Stimulated activated naive CD8-positive, alpha-beta T cell treated with anti-CD3 and anti-CD28 coated beads, Interleukin-15, Interleukin-2, amounts not matched to agents 100 U/mL and 50 U/mL, for 24 hours (primary cell): ENCODE measurements at regions not wholly inside any gene's neighbourhood (a gene's known extent, or its start where the extent isn't known, plus 50 kb on each side); places are given as distances from the start of the nearest gene placed in this dataset.
A peak's percentile ranks its signal among the peaks of the same experiment; 100 is the strongest.
"Not testable (repeated sequence)": the region's sequence is repeated elsewhere in the genome, so short reads cannot be mapped to it uniquely, and the experiment has no call there.

ENCODE experiments used
- ATAC-seq: fragments of 150-1000 bp; cut with Tn5 transposase; one replicate; pipeline ENCODE4 v1.10.0; 2021
- DNase-seq: peaks from one replicate; pipeline ENCODE4 v3.0.0; 2021

DNA sequence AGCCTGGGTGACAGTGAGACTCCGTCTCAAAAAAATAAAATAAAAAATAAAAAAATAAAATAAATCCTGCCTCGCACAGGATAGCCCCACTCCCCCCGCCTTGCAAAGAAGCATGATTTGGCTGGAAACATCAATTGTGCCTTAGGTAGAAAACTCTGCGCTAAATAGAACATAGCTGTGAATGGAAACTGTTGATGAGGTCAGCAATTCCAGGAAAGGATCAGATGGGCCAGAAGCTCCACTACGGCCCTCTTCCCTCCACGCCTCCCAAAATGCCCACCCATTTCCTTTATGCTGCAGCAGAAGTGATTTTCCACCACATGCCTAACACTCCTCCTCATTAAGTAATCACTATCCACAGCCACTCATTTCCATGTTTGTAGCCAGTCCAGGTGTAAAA, 473.4 kb downstream of the XYLT1 start:
- DNase-seq (no peak), ATAC-seq (no peak)

DNA sequence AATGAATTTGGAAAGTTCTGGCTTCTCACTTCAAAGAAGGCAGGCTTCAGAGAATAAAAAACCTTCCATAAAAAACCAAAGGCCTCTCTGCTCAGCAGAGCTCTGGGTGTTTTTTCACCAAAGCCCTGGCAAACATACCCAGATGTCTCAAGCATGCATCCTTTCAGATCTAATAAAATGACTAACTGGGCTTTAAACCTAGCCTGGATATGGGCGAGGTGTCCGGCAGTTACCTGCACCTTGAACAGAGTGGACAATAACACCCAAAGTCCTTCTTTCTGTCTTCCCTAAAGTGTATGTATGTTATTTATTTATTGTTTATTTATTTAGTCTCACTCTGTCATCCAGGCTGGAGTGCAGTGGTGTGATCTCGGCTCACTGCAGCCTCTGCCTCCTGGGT, 469.3 kb downstream of the XYLT1 start:
- ATAC-seq = no peak
- DNase-seq = no peak

DNA sequence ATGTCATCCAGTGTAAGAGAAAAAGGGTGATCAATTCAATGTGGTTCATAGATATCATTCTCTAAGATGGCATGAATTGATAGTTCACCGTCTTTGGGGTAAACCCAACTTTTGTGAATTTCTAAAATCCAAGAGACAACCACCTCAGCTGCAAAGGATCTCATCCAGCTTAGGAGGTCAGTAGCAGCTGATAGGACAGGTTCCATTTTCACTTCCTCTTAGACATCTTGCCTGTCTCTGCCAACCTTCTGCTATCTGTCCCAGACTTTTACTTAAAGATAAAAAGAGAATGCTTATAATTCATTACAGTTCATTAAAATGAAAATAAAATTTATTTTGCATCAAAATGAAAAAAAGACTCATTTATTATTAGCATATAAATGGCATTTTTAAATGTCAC, 468.2 kb downstream of the XYLT1 start:
- DNase-seq = no peak
- no peak for ATAC-seq

DNA sequence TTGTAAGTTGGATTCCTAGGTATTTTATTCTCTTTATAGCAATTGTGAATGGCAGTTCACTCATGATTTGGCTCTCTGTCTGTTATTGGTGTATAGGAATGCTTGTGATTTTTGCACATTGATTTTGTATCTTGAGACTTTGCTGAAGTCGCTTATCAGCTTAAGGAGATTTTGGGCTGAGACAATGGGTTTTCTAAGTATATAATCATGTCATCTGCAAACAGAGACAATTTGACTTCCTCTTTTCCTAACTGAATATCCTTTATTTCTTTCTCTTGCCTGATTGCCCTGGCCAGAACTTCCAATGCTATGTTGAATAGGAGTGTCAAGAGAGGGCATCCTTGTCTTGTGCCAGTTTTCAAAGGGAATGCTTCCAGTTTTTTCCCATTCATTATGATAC, 464.8 kb downstream of the XYLT1 start:
- ATAC-seq, DNase-seq: not testable (repeated sequence)

DNA sequence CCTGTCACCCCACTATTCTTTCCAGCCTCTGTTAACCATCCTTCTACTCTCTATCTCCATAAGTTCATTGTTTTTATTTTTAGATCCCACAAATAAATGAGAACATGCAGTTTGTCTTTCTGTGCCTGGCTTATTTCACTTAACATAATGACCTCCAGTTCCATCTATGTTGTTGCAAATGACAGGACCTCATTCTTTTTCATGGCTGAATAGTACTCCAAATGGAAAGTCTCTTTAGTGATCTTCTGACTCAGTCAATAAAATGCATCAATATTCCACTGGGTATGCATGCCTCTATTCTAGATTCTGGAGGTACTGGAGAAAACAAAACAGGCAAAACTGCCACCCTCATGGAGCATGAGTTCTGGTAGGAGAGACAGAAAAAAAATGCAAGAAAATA, 459.0 kb downstream of the XYLT1 start:
- no peak for DNase-seq
- no peak for ATAC-seq

DNA sequence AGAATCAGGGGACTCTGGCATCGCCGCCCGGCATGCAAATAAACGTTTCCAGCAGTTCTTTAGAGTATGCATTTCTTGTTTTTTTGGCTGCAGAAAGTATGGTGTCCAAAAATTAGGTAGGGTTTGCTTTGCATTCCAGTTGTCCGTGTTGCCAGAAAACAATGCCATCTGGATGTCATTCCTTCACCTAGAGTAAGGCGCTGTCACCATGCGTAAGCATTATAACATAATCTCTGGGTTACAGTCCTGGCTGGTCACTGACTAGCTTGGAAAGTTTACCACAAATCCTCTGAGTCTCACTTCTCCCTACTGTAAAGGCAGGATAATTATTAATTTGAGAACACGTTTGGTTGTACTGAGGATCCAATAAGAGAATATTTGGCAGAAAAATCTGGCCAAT, 457.7 kb downstream of the XYLT1 start:
- no peak for ATAC-seq
- DNase-seq = no peak

DNA sequence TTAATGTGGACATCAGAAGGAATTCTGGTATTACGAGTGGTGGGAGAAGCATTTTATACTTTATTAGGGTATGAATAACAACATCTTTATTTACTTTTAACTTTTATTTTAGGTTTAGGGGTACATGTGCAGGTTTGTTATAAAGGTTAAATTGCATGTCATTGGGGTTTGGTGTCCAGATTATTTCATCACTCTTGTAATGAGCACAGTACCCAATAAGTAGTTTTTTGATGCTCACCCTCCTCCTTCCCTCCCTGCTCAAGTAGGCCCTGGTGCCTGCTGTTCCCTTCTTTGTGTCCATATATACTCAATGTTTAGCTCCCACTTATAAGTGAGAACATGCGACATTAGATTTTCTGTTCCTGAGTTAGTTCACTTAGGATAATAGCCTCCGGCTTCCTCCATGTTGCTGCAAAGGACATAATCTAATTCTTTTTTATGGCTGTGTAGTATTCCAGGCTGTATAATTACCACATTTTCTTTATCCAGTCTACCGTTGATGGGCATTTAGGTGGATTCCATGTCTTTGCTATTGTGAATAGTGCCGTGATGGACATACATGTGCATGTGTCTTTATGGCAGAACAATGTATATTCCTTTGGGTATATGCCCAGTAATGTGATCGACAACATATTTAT, 456.2 kb downstream of the XYLT1 start:
- DNase-seq = no peak
- no peak for ATAC-seq

DNA sequence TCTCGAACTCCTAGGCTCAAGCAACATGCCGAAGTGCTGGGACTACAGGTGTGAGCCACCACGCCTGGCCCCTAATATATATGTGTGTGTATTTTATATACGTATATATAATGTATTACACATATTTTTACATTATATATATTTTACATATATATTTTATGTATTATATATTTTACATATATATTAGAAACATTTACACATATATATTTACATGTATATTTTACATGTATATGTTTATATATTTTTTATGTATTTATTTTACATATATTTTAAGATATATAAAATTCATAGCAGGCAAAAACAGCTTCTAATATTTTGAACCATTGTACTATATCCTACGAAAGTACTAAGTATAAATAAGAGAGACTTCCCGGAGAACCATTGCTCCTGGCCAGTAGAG, 455.1 kb downstream of the XYLT1 start:
- DNase-seq = no peak
- ATAC-seq = no peak

DNA sequence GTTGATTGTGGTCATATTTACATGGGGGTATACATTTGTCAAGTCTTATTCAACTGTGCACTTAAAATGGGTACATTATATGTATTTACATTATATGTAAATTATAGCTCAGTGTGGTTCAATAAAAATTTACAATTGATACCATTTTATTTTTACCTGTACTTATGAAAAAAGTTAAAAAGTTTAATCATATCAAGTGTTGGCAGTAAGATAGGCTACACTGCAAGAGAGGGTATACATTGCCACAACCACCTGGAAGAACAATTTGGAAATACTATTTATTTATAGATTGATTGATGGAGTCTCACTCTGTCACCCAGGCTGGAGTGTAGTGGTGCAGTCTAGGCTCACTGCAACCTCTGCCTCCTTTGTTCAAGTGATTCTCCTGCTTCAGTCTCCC, 453.3 kb downstream of the XYLT1 start:
- no peak for ATAC-seq
- DNase-seq = no peak

DNA sequence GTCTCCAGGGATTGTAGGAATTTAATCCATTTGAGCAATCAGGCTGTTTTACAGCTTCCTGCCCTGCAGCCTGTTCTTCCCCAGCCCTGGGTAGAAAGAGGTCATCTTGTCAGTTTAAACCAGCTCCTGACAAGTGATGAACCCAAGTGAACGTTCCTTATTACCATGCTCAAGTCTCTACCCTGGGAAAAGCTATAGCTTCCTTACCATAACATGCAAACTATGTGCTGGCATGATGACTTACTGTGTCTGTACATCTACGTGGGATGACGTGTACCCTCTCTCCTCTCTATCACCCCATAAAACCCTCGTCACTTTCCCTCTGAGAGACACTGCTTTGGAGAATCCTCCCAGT, 452.2 kb downstream of the XYLT1 start:
- no peak for DNase-seq
- ATAC-seq = no peak

DNA sequence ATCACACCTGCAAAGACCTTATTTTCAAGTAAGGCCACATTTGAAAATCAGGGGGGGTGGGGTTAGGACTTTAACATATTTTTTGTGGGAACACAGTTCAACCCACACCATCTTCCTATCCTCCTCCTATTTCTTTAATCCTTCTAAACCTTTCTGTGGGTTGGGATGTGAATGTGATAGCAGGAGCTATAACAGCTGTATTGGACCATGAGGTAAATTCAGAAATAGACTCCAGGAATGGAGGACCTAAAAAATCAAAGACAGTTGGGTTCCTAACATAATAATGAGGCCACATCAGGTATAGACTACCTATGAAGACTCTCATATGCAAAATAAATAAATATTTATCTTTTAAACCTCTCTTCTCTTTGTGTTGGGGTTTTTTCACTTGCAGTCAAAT, 451.4 kb downstream of the XYLT1 start:
- no peak for DNase-seq
- no peak for ATAC-seq

DNA sequence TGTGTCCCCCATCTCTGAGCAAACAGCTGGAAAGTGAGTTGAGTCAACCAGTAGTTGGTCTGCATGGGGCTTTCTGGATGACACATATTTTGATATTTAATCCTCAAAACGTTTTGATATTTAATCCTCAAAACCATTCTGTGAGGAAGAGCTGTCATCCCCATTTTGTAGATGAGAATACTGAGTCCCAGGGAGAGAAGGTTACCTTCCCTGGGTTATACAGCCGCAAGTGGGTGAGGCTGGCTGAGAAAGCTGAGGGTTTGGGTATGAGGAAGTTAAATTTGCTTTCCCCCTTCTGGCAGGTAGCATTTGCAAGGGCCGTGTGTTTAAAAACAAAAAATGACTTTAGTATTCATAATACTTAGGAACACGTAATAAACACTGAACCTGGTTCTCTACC, 447.2 kb downstream of the XYLT1 start:
- no peak for ATAC-seq
- no peak for DNase-seq

DNA sequence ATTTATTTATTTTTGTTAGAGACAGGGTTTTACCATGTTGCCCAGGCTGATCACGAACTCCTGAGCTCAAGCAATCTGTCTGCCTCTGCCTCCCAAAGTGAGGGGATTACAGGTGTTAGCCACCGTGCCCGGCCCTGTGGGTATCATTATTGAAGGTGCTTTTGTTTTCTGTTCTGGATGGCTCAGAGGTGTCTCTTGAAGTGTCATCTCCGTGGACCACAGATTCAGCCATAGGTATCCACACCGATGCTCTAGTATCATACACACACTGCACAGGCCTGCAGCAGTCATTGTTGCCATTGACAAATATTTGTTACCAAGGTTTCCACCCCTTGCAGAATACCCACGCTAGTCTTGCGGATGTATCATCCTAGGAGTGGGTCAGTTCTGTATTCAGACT, 446.2 kb downstream of the XYLT1 start:
- DNase-seq (no peak), ATAC-seq (no peak)

DNA sequence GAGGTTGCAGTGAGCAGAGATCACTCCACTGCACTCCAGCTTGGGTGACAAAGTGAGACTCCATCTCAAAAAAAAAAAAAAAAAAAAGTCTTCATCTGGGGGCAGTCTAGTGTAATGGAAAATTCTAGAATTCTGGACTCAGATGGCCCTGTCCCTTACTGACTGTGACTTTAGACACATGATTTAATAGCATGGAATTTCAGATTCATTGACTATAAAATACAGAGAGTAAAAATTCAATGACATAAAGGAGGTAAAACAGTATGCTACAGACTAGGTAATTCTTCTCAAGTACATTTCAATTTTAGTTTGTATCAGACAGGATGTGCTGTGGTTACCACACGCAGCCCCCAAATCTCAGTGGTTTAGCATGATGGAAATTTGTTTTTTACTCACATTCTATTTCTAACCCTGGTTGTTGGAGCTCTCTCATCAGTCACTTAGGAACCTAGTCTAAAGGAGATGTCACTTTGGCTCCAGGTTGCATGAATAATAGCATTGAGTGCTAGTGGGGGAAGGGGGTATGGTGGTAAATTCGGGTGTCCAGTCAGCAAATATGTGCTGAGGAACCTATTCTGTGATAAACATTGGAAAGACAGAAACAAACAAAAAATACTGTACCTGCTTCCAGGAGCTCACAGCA, 444.0 kb downstream of the XYLT1 start:
- ATAC-seq (peak; percentile 87), DNase-seq (peak; percentile 33)

DNA sequence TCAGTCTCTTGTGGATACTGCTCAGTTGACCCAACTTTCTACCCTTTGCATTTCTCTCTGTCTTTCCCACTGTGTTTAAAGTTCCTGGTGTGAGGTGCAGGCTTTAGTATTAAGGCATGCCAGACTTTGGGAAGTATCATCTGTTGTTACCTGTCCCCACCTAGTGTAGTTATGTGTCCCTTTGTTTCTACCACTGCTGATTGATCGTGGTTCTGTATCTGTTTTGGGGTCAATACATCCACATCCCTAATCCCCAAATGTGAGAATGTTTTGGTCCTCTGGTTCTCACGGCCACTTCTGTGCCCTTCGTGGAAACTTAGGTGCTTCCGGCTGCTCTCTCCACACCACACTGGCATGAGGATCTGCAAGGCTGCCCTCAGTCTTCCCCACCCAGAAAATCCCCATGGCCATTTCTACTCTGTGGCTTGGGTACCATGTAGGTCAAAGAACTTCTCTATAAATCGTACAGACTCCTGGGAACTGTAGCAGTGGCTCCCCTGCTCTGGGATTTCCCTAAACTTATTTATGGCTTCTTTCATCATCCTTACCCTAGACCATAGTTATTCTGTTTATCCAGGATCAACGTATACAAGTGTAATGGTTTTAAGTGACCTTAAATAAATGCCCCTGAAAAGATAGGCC, 443.2 kb downstream of the XYLT1 start:
- DNase-seq (no peak), ATAC-seq (peak; percentile 20)

DNA sequence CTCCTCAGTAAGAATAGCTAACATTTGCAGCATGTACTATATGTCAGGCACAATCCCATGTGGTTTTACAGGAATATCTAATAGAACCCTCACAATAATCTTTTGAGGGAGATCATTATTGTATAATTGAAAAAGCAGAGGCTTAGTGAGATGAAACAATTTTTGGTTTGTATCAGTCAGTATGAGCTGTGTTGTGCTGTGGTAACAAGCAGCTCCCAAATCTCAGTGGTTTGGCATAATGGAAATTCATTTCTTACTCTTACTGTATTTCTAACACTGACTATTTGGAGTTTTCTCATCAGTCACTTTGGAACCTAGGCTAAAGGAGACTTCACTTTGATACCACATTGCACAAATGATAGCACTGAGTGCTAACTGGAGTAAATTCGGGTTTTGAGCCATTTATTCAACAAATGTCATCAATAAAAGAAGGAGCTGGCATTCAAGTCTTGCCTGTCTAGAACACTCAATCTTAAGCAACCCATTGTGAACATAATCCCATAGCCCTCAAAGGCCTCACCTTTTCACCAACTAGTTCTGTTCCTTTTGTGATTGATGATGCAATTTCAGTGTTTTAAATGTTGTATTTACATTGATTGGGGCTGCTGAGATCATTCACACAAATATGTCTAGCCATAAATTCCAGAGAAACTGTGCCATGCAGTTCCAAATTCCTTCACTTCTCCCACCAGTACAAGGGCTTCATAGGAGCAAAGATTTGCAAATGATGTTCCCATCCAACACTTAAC, 441.0 kb downstream of the XYLT1 start:
- ATAC-seq (no peak), DNase-seq (no peak)

DNA sequence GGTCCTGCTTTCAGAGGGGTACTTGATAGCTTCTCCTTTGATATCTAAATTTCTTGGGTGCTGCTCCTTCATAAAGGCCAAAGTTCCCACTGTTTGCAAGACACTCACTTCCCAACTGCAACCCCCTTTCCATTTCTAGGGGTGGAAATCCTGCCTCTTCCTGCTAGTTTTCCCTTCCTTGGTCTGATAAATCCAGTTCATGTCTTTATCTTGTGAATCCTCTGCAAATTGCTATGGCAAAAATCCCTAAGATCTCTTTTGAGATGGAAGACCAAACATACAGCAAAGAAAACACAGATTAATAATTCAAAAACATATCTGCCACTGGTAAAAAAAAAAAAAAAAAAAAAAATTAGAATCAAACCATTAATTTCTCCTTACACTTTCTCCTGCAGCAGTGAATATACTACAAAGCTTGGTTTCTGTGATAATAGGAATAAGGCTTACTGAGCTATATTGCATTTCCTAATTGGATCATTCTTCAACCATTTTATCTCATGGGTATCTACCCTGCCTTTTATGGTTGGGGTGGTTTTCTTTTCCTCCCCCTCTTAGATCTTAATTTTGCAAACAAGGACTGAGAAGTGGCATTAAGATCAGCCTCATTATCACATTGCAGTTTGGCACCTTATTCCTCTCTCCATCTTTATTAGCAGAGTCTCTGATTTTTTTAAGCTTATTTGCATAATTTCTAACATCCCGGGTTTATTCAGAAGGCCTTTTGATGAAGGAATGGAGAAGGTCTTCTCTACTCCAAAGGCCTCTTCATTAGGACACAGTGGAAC, 439.1 kb downstream of the XYLT1 start:
- ATAC-seq = no peak
- no peak for DNase-seq

DNA sequence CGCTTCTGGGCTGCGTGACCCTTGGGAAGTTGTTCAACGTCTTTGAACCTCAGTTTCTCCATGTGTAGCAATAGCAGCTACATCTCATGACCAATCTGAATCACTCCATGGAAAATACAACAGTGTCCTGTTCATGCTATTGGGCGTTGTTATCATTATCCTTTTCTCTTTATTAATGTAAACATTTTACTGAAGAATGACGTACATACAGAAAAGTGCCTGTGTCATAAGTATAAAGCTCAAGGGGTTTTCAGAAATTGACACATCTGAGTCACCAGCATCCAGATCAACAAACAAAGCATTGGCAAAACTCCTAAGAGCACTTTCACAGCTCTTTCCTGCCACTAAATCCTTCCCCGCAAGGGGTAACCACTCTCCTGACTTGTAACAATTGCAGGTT, 438.4 kb downstream of the XYLT1 start:
- no peak for DNase-seq
- no peak for ATAC-seq

DNA sequence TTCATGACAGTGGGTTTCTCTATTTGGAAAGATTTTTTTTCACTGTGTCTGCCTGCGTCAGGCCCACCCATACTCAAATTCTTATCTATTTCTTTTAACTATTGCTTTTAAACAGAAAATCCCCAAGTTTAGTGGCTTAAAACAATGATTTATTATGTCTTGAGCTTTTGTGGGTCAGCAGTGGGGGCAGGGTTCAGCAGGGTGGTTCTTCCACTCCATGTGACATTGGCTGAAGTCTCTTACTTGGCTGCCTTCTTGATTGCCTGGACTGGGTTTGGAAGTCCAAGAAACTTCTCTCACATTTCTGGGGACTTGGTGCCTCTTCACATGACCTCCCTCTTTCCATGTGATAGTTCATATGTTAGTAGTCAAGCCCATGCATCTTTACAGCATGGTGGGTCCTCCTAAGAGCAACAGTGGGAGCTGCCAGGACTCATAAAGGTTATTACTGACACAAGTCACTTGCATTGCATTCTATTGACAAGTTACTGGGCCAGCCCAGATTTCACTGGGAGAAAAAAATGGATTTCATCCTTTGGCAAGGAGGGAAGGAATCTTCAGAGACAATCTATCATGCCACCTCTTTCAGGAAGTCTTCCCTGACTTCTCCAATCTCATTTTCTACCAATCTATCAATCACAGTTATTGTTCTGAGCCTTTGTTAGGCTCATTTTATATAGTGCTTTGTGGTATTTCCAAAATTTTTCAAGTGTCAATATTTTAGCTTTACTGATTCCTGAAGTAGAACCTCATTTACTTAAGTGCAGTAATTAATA, 436.1 kb downstream of the XYLT1 start:
- DNase-seq (no peak), ATAC-seq (no peak)

DNA sequence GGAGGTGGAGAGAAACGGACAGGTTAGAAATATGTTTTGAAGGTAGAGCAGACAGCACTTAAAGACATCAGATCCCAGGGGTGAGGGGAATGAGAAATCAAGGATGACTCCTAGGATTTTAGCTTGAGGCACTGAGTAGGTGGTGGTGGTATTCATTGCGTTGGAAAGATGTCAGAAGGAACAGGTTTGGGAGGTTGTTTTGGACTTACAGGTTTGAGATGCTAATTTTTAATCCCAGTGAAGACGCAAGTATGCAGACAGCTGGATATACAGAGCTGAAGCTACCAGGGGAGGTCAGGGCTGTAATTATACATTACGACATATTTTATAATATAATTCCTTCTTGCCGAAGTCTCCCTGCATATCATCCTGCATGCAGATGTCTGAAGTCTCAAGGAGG, 433.3 kb downstream of the XYLT1 start:
- ATAC-seq (no peak), DNase-seq (no peak)

DNA sequence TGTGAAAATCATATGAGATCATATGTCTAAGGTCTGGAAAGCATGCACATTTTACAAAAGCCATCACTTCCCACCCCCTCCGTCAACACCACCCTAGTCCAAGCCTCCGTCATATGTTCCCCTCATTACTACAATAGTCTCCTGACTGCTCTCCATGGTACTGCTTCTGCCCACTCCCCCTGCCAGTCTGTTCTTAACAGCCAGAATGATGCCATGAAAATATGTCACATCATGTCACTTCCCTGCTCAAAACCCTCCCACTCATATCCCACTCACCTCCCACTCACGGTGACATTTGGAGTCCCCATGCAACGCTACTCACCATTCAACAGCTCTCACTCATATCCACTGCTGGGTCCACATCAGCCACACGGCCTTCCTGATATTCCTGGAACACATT, 432.3 kb downstream of the XYLT1 start:
- ATAC-seq (no peak), DNase-seq (no peak)

DNA sequence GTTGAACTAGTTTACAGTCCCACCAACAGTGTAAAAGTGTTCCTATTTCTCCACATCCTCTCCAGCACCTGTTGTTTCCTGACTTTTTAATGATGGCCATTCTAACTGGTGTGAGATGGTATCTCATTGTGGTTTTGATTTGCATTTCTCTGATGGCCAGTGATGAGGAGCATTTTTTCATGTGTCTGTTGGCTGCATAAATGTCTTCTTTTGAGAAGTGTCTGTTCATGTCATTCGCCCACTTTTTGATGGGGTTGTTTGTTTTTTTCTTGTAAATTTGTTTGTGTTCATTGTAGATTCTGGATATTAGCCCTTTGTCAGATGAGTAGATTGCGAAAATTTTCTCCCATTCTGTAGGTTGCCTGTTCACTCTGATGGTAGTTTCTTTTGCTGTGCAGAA, 421.7 kb downstream of the XYLT1 start:
- not testable (repeated sequence) for ATAC-seq

More for the DNA sequence above, 421.7 kb downstream of the XYLT1 start:
- DNase-seq = not testable (repeated sequence)
